Nephron (organoid): ENCODE measurements at regions not wholly inside any gene's neighbourhood (a gene's known extent, or its start where the extent isn't known, plus 50 kb on each side); places are given as distances from the start of the nearest gene placed in this dataset.

Source experiments
- H3K27ac Mint-ChIP-seq, 3 experiments: 2 replicates each; pipeline ENCODE4 v1.8.0; 2020; ENCODE audit warnings: mixed read lengths in 3 of 3, mild to moderate bottlenecking in 2 of 3, moderate library complexity in 1 of 3
- H3K27me3 Mint-ChIP-seq: 2 replicates; pipeline ENCODE4 v1.8.0; 2021; ENCODE audit warnings: low read depth, mild to moderate bottlenecking, moderate library complexity, mixed read lengths
- H3K36me3 Mint-ChIP-seq: 2 replicates; pipeline ENCODE4 v1.8.0; 2020; ENCODE audit warnings: low read depth, mixed read lengths
- H3K4me1 Mint-ChIP-seq: 2 replicates; pipeline ENCODE4 v1.8.0; 2020; ENCODE audit warnings: mixed read lengths
- H3K4me3 Mint-ChIP-seq, 3 experiments: 2 replicates each; pipeline ENCODE4 v1.8.0; 2020; ENCODE audit warnings: mild to moderate bottlenecking in 3 of 3, mixed read lengths in 3 of 3, moderate library complexity in 2 of 3
- H3K9me3 Mint-ChIP-seq: 2 replicates; pipeline ENCODE4 v1.8.0; 2020; ENCODE audit warnings: mixed read lengths
- TF ChIP-seq, protein P1 (sequence below), 3 experiments: fragments of 200-600 bp; sonication (generic); IDR thresholded peaks; one replicate each; pipeline ENCODE4 v1.5.0; 2021; ENCODE audit warnings: antibody characterized with exemption in 3 of 3; ENCODE audit not compliant: unreplicated experiment in 3 of 3

DNA sequence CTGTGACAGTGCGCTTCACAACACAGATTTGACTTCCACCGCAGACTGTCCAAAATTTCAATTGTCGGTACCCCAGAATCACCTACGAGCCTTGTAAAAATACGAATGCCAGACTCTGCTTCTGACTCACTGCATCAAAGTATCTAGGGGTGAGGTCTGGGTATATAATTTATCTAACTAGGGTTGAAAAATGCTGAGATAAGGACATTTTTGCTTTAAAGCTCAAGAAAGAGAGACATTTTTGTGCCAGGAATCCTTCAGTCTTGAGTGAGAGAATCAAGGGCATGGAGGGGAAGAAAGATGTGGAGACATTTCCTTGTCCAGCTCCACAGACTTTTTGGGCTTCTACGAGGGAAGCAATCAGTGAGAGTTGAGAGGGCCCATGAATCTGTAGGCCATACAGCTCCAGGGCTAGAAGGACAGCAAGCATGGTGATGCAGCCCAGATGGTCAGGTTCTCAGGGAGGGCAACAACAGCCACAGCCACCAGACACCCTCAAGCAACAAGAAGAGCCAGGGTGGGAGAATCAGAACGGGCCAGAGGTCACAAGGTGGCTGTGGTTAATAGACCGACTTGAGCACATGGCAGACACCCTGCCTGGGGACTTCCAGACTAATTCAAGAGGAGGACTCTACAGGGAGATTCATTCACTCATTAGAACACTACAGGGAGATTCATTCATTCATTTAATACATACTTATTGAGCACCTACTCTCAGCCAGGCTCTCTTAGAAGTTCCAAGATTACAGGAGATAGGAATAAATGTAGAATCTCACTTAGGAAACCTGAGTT, 211.1 kb upstream of the PRDM1 start:
- TF ChIP-seq, protein P1, sequence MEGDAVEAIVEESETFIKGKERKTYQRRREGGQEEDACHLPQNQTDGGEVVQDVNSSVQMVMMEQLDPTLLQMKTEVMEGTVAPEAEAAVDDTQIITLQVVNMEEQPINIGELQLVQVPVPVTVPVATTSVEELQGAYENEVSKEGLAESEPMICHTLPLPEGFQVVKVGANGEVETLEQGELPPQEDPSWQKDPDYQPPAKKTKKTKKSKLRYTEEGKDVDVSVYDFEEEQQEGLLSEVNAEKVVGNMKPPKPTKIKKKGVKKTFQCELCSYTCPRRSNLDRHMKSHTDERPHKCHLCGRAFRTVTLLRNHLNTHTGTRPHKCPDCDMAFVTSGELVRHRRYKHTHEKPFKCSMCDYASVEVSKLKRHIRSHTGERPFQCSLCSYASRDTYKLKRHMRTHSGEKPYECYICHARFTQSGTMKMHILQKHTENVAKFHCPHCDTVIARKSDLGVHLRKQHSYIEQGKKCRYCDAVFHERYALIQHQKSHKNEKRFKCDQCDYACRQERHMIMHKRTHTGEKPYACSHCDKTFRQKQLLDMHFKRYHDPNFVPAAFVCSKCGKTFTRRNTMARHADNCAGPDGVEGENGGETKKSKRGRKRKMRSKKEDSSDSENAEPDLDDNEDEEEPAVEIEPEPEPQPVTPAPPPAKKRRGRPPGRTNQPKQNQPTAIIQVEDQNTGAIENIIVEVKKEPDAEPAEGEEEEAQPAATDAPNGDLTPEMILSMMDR (IDR thresholded peaks at IDR 0.05; ENCODE audit: unreplicated experiment in 3 of 3), result no peak
- Mint-ChIP-seq H3K36me3 (no peaks in the 10 kb centered on the region), H3K4me1 (peaks cover 12% of the 10 kb centered on the region), H3K4me3 (no peak overlapping the region), H3K27ac (no peak overlapping the region), H3K27me3 (peaks cover 14% of the 10 kb centered on the region), H3K9me3 (no peaks in the 10 kb centered on the region)

DNA sequence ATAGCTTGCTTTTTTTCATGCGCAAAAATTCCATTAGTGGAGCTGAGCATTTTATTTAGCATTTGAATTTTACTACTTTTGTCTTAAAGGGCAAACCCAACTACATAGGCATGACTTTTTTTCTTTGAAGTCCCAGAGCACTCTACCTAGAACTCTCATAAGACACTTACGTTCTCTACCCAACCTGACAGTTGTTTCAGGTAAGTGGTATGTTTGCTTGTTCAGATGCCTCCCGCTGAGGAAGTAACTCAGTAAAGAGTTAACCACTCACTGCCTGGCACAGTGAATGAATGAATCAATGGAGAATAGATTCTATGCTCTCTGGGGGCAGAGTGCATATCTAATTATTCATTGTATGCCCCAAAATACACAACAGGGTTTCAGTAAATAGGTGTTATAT, 212.3 kb upstream of the PRDM1 start:
- H3K4me1 Mint-ChIP-seq, result peaks cover 9% of the 10 kb centered on the region
- no peaks in the 10 kb centered on the region for H3K36me3 Mint-ChIP-seq
- no peak overlapping the region for H3K27ac Mint-ChIP-seq
- no peak overlapping the region for H3K4me3 Mint-ChIP-seq
- H3K9me3 Mint-ChIP-seq, result no peaks in the 10 kb centered on the region
- peaks cover 5% of the 10 kb centered on the region for H3K27me3 Mint-ChIP-seq
- TF ChIP-seq, protein P1 (IDR thresholded peaks at IDR 0.05; ENCODE audit: unreplicated experiment in 3 of 3), result no peak

DNA sequence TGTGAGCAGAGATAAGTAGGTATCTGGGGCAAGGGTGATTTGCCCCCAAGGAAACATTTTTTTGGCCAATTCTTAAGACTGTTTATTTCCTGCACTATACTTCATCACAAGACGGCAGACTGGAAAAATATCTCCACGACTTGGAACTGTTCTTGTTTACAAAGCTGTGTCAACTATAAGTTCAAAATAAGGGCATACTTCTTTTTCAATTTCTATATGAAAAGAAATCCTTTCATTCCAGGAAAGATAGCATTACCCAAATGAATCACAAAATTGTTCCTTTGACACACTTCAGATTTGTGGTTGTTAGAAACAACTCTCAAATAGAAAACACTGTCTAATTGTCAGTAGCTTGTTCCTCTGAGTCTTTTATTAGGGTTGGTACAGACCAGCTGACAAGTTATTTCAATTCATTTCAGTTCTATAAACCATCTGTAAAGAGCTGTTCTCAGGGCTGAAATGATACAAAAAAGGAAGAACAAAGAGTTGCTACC, 212.9 kb upstream of the PRDM1 start:
- Mint-ChIP-seq H3K4me1 (peaks cover 9% of the 10 kb centered on the region), H3K27me3 (no peaks in the 10 kb centered on the region), H3K4me3 (no peak overlapping the region), H3K36me3 (no peaks in the 10 kb centered on the region), H3K9me3 (no peaks in the 10 kb centered on the region), H3K27ac (no peak overlapping the region)
- TF ChIP-seq, protein P1 (IDR thresholded peaks at IDR 0.05; ENCODE audit: unreplicated experiment in 3 of 3), result no peak

DNA sequence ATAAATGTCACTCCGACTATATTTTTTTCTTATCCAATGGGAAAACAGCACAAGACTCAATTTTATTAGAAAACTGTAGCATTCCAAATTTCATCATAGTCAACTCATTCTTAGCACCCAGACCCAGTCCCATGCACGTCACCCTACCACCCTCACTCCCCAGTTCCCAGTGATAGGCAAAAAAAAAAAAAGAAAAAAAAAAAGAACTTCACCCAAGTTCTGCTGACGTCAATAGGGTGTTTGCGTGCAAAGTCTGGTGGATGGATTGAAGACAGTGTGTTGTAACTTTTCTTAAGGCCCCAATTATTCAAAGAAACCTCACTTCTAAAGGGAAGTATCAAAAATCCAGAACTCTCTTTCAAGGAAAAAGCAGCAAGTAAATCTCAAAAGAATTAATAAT, 213.9 kb upstream of the PRDM1 start:
- Mint-ChIP-seq H3K27me3 (no peaks in the 10 kb centered on the region), H3K27ac (no peak overlapping the region), H3K4me3 (no peak overlapping the region), H3K36me3 (no peaks in the 10 kb centered on the region), H3K9me3 (no peaks in the 10 kb centered on the region), H3K4me1 (peaks cover 9% of the 10 kb centered on the region)
- TF ChIP-seq, protein P1 (IDR thresholded peaks at IDR 0.05; ENCODE audit: unreplicated experiment in 3 of 3), result no peak

DNA sequence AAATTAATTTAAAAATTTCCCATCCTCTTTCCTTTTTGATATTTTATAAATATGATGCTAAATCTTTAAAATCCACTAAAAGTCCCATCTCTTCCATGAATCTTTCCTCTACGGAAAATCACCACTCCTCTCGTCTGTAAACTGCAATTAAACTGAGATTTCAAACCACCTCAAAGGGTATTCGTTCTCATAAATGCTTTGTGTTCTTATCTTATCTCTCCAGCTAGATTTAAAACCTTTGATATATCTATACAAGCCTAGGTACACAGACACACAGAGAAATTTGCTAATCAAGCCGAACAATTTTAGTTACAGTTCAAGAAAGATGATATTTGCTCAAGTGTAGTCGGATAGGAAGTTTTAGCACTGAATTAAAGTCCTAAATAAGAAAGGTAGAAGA, 214.6 kb upstream of the PRDM1 start:
- TF ChIP-seq, protein P1 (IDR thresholded peaks at IDR 0.05; ENCODE audit: unreplicated experiment in 3 of 3), result no peak
- no peak overlapping the region for H3K4me3 Mint-ChIP-seq
- no peaks in the 10 kb centered on the region for H3K9me3 Mint-ChIP-seq
- no peaks in the 10 kb centered on the region for H3K36me3 Mint-ChIP-seq
- no peaks in the 10 kb centered on the region for H3K27me3 Mint-ChIP-seq
- no peak overlapping the region for H3K27ac Mint-ChIP-seq
- H3K4me1 Mint-ChIP-seq, result peaks cover 9% of the 10 kb centered on the region
